ENCODE measurements at regions not wholly inside any gene's neighbourhood (a gene's known extent, or its start where the extent isn't known, plus 50 kb on each side); places are given as distances from the start of the nearest gene placed in this dataset.

GRCh38 chr6:144896871-144897270, 611.7 kb downstream of the UTRN start:
- H3K27ac ChIP-seq: no peak overlapping the region
- H3K36me3 ChIP-seq (replicated peaks in 1 of 2; ENCODE audit: insufficient read depth in 1 of 2, low read depth in 2 of 2): no peaks in the 10 kb centered on the region
- TF ChIP-seq CTCF (IDR thresholded peaks at IDR 0.05) (no peak), POLR2A (IDR thresholded peaks at IDR 0.05) (no peak)
- H3K27me3 ChIP-seq: no peaks in the 10 kb centered on the region
- no peak for ATAC-seq
- H3K4me3 ChIP-seq: no peak overlapping the region
- intact Hi-C loops (cut with DNase I): no loop called here
- DNase-seq: peak in 2 of 4 donors; percentile 12 to 39
- no peaks in the 10 kb centered on the region for H3K4me1 ChIP-seq
- H3K9me3 ChIP-seq: no peaks in the 10 kb centered on the region

GRCh38 chr6:144897441-144897921, 612.3 kb downstream of the UTRN start:
- WGBS, 2 donors: 68 to 80% methylated on average over 4 of the region's 4 CpGs
- H3K9me3 ChIP-seq: no peaks in the 10 kb centered on the region
- H3K36me3 ChIP-seq (replicated peaks in 1 of 2; ENCODE audit: insufficient read depth in 1 of 2, low read depth in 2 of 2): no peaks in the 10 kb centered on the region
- H3K4me3 ChIP-seq: no peak overlapping the region
- no peak overlapping the region for H3K27ac ChIP-seq
- H3K4me1 ChIP-seq: no peaks in the 10 kb centered on the region
- ATAC-seq (no peak), DNase-seq (no peak)
- intact Hi-C loops (cut with DNase I): no loop called here
- TF ChIP-seq POLR2A (IDR thresholded peaks at IDR 0.05) (no peak), CTCF (IDR thresholded peaks at IDR 0.05) (no peak)
- H3K27me3 ChIP-seq: no peaks in the 10 kb centered on the region

- H3K27me3 ChIP-seq: no peaks in the 10 kb centered on the region
- TF ChIP-seq POLR2A (IDR thresholded peaks at IDR 0.05): no peak
- no peak for TF ChIP-seq CTCF (IDR thresholded peaks at IDR 0.05)
- no peaks in the 10 kb centered on the region for H3K4me1 ChIP-seq
- H3K27ac ChIP-seq: no peak overlapping the region
- no peak overlapping the region for H3K4me3 ChIP-seq
- intact Hi-C loops (cut with DNase I): no loop called here
- ATAC-seq: no peak
- H3K9me3 ChIP-seq: no peaks in the 10 kb centered on the region
- WGBS, 2 donors: 79 to 95% methylated on average over 3 of the region's 3 CpGs
- DNase-seq: no peak
- no peaks in the 10 kb centered on the region for H3K36me3 ChIP-seq (replicated peaks in 1 of 2; ENCODE audit: insufficient read depth in 1 of 2, low read depth in 2 of 2)
Observed at GRCh38 chr6:144898052-144898689, 613.0 kb downstream of the UTRN start.

GRCh38 chr6:144898741-144899140, 613.6 kb downstream of the UTRN start:
- H3K27ac ChIP-seq: no peak overlapping the region
- DNase-seq (no peak), ATAC-seq (no peak)
- H3K4me1 ChIP-seq: no peaks in the 10 kb centered on the region
- H3K27me3 ChIP-seq: no peaks in the 10 kb centered on the region
- intact Hi-C loops (cut with DNase I): no loop called here
- no peaks in the 10 kb centered on the region for H3K9me3 ChIP-seq
- TF ChIP-seq POLR2A (IDR thresholded peaks at IDR 0.05): no peak
- TF ChIP-seq CTCF (IDR thresholded peaks at IDR 0.05): no peak
- no peak overlapping the region for H3K4me3 ChIP-seq
- H3K36me3 ChIP-seq (replicated peaks in 1 of 2; ENCODE audit: insufficient read depth in 1 of 2, low read depth in 2 of 2): no peaks in the 10 kb centered on the region
- WGBS, 2 donors: 92 to 100% methylated on average over 1 of the region's 1 CpG

GRCh38 chr6:144899161-144899560, 614.0 kb downstream of the UTRN start:
- Histone ChIP-seq H3K27me3 (no peaks in the 10 kb centered on the region), H3K4me1 (no peaks in the 10 kb centered on the region), H3K4me3 (no peak overlapping the region), H3K27ac (no peak overlapping the region), H3K9me3 (no peaks in the 10 kb centered on the region), H3K36me3 (replicated peaks in 1 of 2; ENCODE audit: insufficient read depth in 1 of 2, low read depth in 2 of 2) (no peaks in the 10 kb centered on the region)
- intact Hi-C loops (cut with DNase I): no loop called here
- no peak for DNase-seq
- no peak for ATAC-seq
- TF ChIP-seq CTCF (IDR thresholded peaks at IDR 0.05) (no peak), POLR2A (IDR thresholded peaks at IDR 0.05) (no peak)
- 81 to 92% methylated on average over 1 of the region's 1 CpG for whole genome bisulfite sequencing, 2 donors
